Kidney capillary endothelial cell (primary cell): ENCODE measurements at regions not wholly inside any gene's neighbourhood (a gene's known extent, or its start where the extent isn't known, plus 50 kb on each side); places are given as distances from the start of the nearest gene placed in this dataset.
"Not testable (repeated sequence)": the region's sequence is repeated elsewhere in the genome, so short reads cannot be mapped to it uniquely, and the experiment has no call there.

Experiments used
- DNase-seq: peaks from one replicate; pipeline ENCODE4 v3.0.0-alpha.2; 2018; ENCODE audit warnings: low spot score

GRCh38 chr17:13787636-13788035, 185.9 kb upstream of the HS3ST3A1 start:
- no peak for DNase-seq

GRCh38 chr17:13788385-13788784, 186.7 kb upstream of the HS3ST3A1 start:
- no peak for DNase-seq

- no peak for DNase-seq
These were observed 190.6 kb upstream of the HS3ST3A1 start for GRCh38 chr17:13792314-13792713.

GRCh38 chr17:13793951-13794350, 192.2 kb upstream of the HS3ST3A1 start:
- DNase-seq = no peak

- DNase-seq = no peak
These were observed 196.1 kb upstream of the HS3ST3A1 start for GRCh38 chr17:13797863-13798262.

GRCh38 chr17:13806092-13806491, 204.4 kb upstream of the HS3ST3A1 start:
- DNase-seq = no peak

GRCh38 chr17:13807103-13807502, 205.4 kb upstream of the HS3ST3A1 start:
- DNase-seq = no peak

GRCh38 chr17:13812350-13812749, 210.6 kb upstream of the HS3ST3A1 start:
- DNase-seq = no peak

- no peak for DNase-seq
These were observed 211.9 kb upstream of the HS3ST3A1 start for GRCh38 chr17:13813347-13814240.

GRCh38 chr17:13822700-13823099, 221.0 kb upstream of the HS3ST3A1 start:
- DNase-seq = no peak

GRCh38 chr17:13825526-13826040, 223.9 kb upstream of the HS3ST3A1 start:
- DNase-seq = no peak

- DNase-seq = no peak
These were observed 225.4 kb upstream of the HS3ST3A1 start for GRCh38 chr17:13827118-13827517.

- DNase-seq = no peak
These were observed 232.2 kb upstream of the HS3ST3A1 start for GRCh38 chr17:13833921-13834320.

- no peak for DNase-seq
These were observed 233.4 kb upstream of the HS3ST3A1 start for GRCh38 chr17:13835151-13835550.

- no peak for DNase-seq
These were observed 231.9 kb upstream of the COX10 start for GRCh38 chr17:13837417-13837816.

- no peak for DNase-seq
These were observed 229.1 kb upstream of the COX10 start for GRCh38 chr17:13840254-13840653.

- DNase-seq = peak; percentile 20
These were observed 225.3 kb upstream of the COX10 start for GRCh38 chr17:13843862-13844635.

- DNase-seq = no peak
These were observed 217.4 kb upstream of the COX10 start for GRCh38 chr17:13851889-13852288.

- DNase-seq = not testable (repeated sequence)
These were observed 213.6 kb upstream of the COX10 start for GRCh38 chr17:13855730-13856129.

GRCh38 chr17:13862346-13862745, 207.0 kb upstream of the COX10 start:
- DNase-seq = no peak

- DNase-seq = no peak
These were observed 205.9 kb upstream of the COX10 start for GRCh38 chr17:13863436-13863835.

- no peak for DNase-seq
These were observed 204.8 kb upstream of the COX10 start for GRCh38 chr17:13864521-13864920.

GRCh38 chr17:13865650-13866049, 203.7 kb upstream of the COX10 start:
- no peak for DNase-seq
